SJCRH30 (cell line): ENCODE measurements at regions not wholly inside any gene's neighbourhood (a gene's known extent, or its start where the extent isn't known, plus 50 kb on each side); places are given as distances from the start of the nearest gene placed in this dataset.

Experiments
- DNase-seq, 2 experiments: peaks; one replicate each; pipeline ENCODE4 v3.0.0-alpha.2; 2015 to 2020
- H3K27ac ChIP-seq: fragments of 250-450 bp; sonication (Bioruptor Pico); 2 replicates; pipeline ENCODE4 v1.5.1; 2020; ENCODE audit warnings: mild to moderate bottlenecking, moderate library complexity
- H3K27me3 ChIP-seq: fragments of 250-450 bp; sonication (Bioruptor Pico); 2 replicates; pipeline ENCODE4 v1.5.1; 2020; ENCODE audit warnings: mild to moderate bottlenecking, moderate library complexity
- H3K36me3 ChIP-seq: fragments of 250-450 bp; sonication (Bioruptor Pico); 2 replicates; pipeline ENCODE4 v1.5.1; 2020; ENCODE audit warnings: mild to moderate bottlenecking, moderate library complexity
- H3K4me1 ChIP-seq: fragments of 250-450 bp; sonication (Bioruptor Pico); 2 replicates; pipeline ENCODE4 v1.5.1; 2020; ENCODE audit warnings: mild to moderate bottlenecking, moderate library complexity
- H3K4me3 ChIP-seq: fragments of 250-450 bp; sonication (Bioruptor Pico); 2 replicates; pipeline ENCODE4 v1.5.1; 2020; ENCODE audit warnings: mild to moderate bottlenecking, moderate library complexity
- H3K9me3 ChIP-seq: fragments of 250-450 bp; sonication (Bioruptor Pico); replicated peaks from 2 replicates; pipeline ENCODE4 v1.5.1; 2020; ENCODE audit warnings: mild to moderate bottlenecking, moderate library complexity

- Histone ChIP-seq H3K27me3 (peaks cover 20% of the 10 kb centered on the region), H3K36me3 (no peaks in the 10 kb centered on the region), H3K9me3 (no peaks in the 10 kb centered on the region; the same call in 1 of the 2 replicates), H3K4me3 (no peak overlapping the region), H3K27ac (no peak overlapping the region), H3K4me1 (peaks cover 4% of the 10 kb centered on the region)
- no peak for DNase-seq
These were observed 62.1 kb upstream of the GSX1 start for GRCh38 chr13:27730191-27730590.
